Cardiac muscle cell (in vitro differentiated cells and primary cell): ENCODE measurements at regions not wholly inside any gene's neighbourhood (a gene's known extent, or its start where the extent isn't known, plus 50 kb on each side); places are given as distances from the start of the nearest gene placed in this dataset.
"Not testable (repeated sequence)": the region's sequence is repeated elsewhere in the genome, so short reads cannot be mapped to it uniquely, and the experiment has no call there.

Experiments used
- DNase-seq, 2 donors: peaks; one replicate each; pipeline versions ENCODE4 v3.0.0 to v3.0.0-alpha.2; 2010 to 2017; ENCODE audit warnings: low read depth in 1 of 2, low spot score in 1 of 2
- H3K27ac ChIP-seq: fragments of 200-600 bp; sonication (generic); 2 replicates; pipeline ENCODE4 v1.5.1; 2016
- H3K27me3 ChIP-seq: fragments of 200-600 bp; sonication (generic); 2 replicates; pipeline ENCODE4 v1.6.0; 2016; ENCODE audit warnings: control low read depth
- H3K36me3 ChIP-seq: fragments of 200-600 bp; sonication (generic); 2 replicates; pipeline ENCODE4 v1.5.1; 2016; ENCODE audit warnings: control low read depth
- H3K4me1 ChIP-seq: fragments of 200-600 bp; sonication (generic); 2 replicates; pipeline ENCODE4 v1.8.1; 2017; ENCODE audit warnings: low read depth, mild to moderate bottlenecking, mixed run types
- H3K4me3 ChIP-seq: fragments of 200-600 bp; sonication (generic); 2 replicates; pipeline ENCODE4 v1.5.1; 2016; ENCODE audit warnings: mild to moderate bottlenecking
- H3K9me3 ChIP-seq: fragments of 200-600 bp; sonication (generic); 2 replicates; pipeline ENCODE4 v1.5.1; 2017; ENCODE audit warnings: low read depth, mild to moderate bottlenecking, control low read depth
- TF ChIP-seq, protein P1 (sequence below): IDR thresholded peaks from 2 replicates; pipeline ENCODE4 v1.5.1; 2012; ENCODE audit warnings: low read depth, mild to moderate bottlenecking, low read length

DNA sequence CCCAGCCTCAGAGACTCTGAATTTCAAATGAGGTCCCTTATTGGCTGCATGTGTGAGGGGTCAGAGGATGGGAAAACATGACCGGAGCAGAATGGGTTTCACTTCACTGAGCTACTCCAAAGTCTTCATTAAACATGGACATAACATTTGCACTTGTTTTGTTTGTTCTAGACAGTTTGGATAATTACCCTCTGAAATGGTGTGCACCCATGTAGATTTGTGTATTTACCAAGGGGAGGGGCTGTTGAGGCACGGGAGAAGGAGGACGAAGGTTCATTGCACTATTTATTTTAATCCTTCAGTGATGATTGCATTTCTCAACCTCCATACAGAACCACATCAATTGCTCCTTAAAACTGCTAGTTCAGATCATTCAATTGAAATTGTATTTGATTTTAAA is 364.2 kb downstream of the TFAP2B start:
- Histone ChIP-seq H3K36me3 (no peaks in the 10 kb centered on the region), H3K4me1 (peaks cover 8% of the 10 kb centered on the region), H3K27ac (no peak overlapping the region), H3K9me3 (no peaks in the 10 kb centered on the region), H3K4me3 (no peak overlapping the region), H3K27me3 (peaks cover 4% of the 10 kb centered on the region)
- TF ChIP-seq, protein P1, sequence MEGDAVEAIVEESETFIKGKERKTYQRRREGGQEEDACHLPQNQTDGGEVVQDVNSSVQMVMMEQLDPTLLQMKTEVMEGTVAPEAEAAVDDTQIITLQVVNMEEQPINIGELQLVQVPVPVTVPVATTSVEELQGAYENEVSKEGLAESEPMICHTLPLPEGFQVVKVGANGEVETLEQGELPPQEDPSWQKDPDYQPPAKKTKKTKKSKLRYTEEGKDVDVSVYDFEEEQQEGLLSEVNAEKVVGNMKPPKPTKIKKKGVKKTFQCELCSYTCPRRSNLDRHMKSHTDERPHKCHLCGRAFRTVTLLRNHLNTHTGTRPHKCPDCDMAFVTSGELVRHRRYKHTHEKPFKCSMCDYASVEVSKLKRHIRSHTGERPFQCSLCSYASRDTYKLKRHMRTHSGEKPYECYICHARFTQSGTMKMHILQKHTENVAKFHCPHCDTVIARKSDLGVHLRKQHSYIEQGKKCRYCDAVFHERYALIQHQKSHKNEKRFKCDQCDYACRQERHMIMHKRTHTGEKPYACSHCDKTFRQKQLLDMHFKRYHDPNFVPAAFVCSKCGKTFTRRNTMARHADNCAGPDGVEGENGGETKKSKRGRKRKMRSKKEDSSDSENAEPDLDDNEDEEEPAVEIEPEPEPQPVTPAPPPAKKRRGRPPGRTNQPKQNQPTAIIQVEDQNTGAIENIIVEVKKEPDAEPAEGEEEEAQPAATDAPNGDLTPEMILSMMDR = no peak
- DNase-seq = no peak

DNA sequence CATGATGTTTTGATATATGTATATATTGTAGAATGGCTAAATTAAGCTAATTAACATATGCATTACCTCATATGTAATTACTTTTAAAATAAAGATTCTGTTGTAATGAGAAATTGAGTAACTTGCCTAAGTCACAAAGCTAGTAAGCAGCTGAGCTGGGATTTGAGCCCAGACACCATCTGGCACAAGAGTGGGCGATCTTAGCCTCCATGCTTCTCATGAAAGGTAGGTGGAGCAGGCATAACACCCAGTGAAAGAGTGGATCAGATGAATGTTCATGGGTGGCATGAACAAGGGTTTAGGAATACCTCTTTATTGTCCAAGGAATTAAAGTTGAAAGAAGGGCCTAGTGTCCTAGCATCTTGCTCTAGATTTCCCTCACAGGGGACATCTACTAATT is 365.4 kb downstream of the TFAP2B start:
- Histone ChIP-seq H3K27me3 (peaks cover 4% of the 10 kb centered on the region), H3K4me3 (no peak overlapping the region), H3K27ac (no peak overlapping the region), H3K4me1 (peaks cover 8% of the 10 kb centered on the region), H3K9me3 (no peaks in the 10 kb centered on the region), H3K36me3 (no peaks in the 10 kb centered on the region)
- TF ChIP-seq, protein P1 = no peak
- no peak for DNase-seq

DNA sequence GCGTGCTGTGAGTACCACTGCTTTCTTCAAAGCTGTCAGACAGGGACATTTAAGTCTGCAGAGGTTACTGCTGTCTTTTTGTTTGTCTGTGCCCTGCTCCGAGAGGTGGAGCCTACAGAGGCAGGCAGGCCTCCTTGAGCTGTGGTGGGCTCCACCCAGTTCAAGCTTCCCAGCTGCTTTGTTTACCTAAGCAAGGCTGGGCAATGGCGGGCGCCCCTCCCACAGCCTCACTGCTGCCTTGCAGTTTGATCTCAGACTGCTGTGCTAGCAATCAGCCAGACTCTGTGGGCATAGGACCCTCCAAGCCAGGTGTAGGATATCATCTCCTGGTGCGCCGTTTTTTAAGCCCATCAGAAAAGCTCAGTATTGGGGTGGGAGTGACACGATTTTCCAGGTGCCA is 374.5 kb downstream of the TFAP2B start:
- H3K27me3 ChIP-seq, H3K36me3 ChIP-seq, H3K4me1 ChIP-seq, H3K27ac ChIP-seq, H3K9me3 ChIP-seq, H3K4me3 ChIP-seq, DNase-seq: not testable (repeated sequence)

DNA sequence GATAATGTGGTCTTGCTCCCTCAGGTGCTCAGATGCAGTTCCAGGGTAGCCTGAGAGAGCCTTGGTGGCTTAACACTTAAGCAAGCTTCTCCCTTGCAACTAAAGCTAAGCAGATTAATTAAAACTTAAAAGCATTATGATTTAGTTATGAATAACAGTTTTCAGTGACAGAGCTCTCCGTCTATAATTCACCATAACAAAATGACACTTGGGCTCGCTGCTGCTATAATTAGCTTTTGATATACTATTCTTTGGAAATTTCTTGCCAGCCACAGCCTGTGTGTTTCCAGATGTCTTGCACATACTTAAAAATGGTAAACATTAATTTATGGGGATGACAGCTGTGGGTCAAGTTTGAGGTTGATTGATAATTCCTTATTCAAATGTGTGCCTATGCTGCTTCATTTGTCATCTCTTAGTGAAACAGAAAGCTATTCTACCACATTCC is 380.5 kb downstream of the TFAP2B start:
- no peaks in the 10 kb centered on the region for H3K9me3 ChIP-seq
- peaks cover 9% of the 10 kb centered on the region for H3K4me1 ChIP-seq
- peaks cover 8% of the 10 kb centered on the region for H3K27me3 ChIP-seq
- TF ChIP-seq, protein P1 = no peak
- no peak overlapping the region for H3K4me3 ChIP-seq
- DNase-seq = no peak
- no peaks in the 10 kb centered on the region for H3K36me3 ChIP-seq
- H3K27ac ChIP-seq = no peak overlapping the region

DNA sequence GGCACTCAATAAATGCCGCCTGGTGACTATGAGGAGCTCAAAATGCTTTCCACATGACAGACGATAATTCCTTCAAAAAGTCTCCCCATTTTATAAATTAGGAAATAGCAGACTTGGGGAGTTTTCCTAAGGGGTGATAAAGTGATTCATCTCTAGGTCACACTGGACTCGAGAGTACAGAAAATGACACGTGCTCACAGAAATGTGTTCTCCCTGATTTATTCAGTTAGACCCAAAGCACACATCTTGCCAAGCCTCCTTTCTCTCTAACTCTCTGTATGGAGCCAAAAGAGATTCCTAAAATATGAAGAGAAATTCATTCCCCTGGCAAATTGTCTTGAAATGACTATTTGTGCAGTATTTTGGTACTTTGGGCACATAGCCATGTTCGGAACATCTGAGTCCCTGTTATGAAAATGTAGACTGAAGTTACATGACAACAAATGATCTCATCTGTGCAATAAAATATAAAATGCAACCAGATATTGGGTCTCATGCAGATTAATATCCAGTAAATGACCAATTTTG is 381.1 kb downstream of the TFAP2B start:
- Histone ChIP-seq H3K27me3 (peaks cover 8% of the 10 kb centered on the region), H3K9me3 (no peaks in the 10 kb centered on the region), H3K4me3 (no peak overlapping the region), H3K27ac (no peak overlapping the region), H3K4me1 (peaks cover 9% of the 10 kb centered on the region), H3K36me3 (no peaks in the 10 kb centered on the region)
- no peak for DNase-seq
- TF ChIP-seq, protein P1 = no peak

DNA sequence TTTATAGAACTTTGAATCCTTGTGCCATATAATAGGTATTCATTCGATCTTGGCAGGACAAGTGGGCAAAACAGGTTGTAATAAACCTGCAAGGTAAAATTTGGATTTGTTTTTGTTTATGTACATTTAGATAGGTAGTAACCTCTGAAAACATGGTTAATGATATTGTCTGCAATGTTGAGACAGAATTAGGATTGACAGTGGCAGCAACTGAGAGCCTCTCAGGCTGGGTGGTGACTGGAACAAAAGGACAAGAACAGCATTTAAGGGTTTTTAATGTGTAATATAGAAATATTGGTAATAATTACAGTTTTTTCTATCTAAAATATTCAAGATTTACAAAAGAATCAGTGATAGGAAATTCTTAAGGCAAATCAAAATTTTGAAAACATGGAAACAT is 382.0 kb downstream of the TFAP2B start:
- peaks cover 8% of the 10 kb centered on the region for H3K27me3 ChIP-seq
- H3K36me3 ChIP-seq = no peaks in the 10 kb centered on the region
- H3K27ac ChIP-seq = no peak overlapping the region
- no peak for DNase-seq
- H3K4me1 ChIP-seq = peaks cover 9% of the 10 kb centered on the region
- TF ChIP-seq, protein P1 = no peak
- no peaks in the 10 kb centered on the region for H3K9me3 ChIP-seq
- no peak overlapping the region for H3K4me3 ChIP-seq

DNA sequence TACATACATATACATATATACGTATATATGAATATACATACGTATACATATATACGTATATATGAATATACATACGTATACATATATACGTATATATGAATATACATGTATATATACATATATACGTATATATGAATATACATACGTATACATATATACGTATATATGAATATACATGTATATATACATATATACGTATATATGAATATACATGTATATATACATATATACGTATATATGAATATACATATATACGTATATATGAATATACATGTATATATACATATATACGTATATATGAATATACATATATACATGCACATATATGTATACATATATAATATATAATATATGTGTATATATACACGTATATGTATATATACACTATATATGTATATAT is 384.0 kb downstream of the TFAP2B start:
- H3K9me3 ChIP-seq, H3K27ac ChIP-seq, DNase-seq, H3K4me3 ChIP-seq, H3K27me3 ChIP-seq, H3K36me3 ChIP-seq, H3K4me1 ChIP-seq: not testable (repeated sequence)
